ENCODE measurements at regions not wholly inside any gene's neighbourhood (a gene's known extent, or its start where the extent isn't known, plus 50 kb on each side); places are given as distances from the start of the nearest gene placed in this dataset.

- no peak for DNase-seq (ENCODE audit: low spot score)
- no peak for TF ChIP-seq CTCF (IDR thresholded peaks at IDR 0.05; ENCODE audit: extremely low read depth, missing control alignments)
These were observed 871.8 kb downstream of the OTOL1 start for GRCh38 chr3:162368417-162368816.

GRCh38 chr3:162369306-162369705 is 872.7 kb downstream of the OTOL1 start:
- no peak for DNase-seq (ENCODE audit: low spot score)
- TF ChIP-seq CTCF (IDR thresholded peaks at IDR 0.05; ENCODE audit: extremely low read depth, missing control alignments), result no peak

- TF ChIP-seq CTCF (IDR thresholded peaks at IDR 0.05; ENCODE audit: extremely low read depth, missing control alignments), result no peak
- no peak for DNase-seq (ENCODE audit: low spot score)
These were observed 873.5 kb downstream of the OTOL1 start for GRCh38 chr3:162370141-162370540.

GRCh38 chr3:162376761-162377160 is 880.2 kb downstream of the OTOL1 start:
- no peak for DNase-seq (ENCODE audit: low spot score)

GRCh38 chr3:162377608-162378007 is 881.0 kb downstream of the OTOL1 start:
- DNase-seq (ENCODE audit: low spot score), result no peak
- no peak for TF ChIP-seq CTCF (IDR thresholded peaks at IDR 0.05; ENCODE audit: extremely low read depth, missing control alignments)

More at GRCh38 chr3:162376761-162377160, 880.2 kb downstream of the OTOL1 start:
- TF ChIP-seq CTCF (IDR thresholded peaks at IDR 0.05; ENCODE audit: extremely low read depth, missing control alignments), result no peak

GRCh38 chr3:162385387-162385786 is 888.8 kb downstream of the OTOL1 start:
- no peak for DNase-seq (ENCODE audit: low spot score)
- no peak for TF ChIP-seq CTCF (IDR thresholded peaks at IDR 0.05; ENCODE audit: extremely low read depth, missing control alignments)

- no peak for TF ChIP-seq CTCF (IDR thresholded peaks at IDR 0.05; ENCODE audit: extremely low read depth, missing control alignments)
- DNase-seq (ENCODE audit: low spot score), result no peak
These were observed 894.3 kb downstream of the OTOL1 start for GRCh38 chr3:162390891-162391290.
